ENCODE measurements at regions not wholly inside any gene's neighbourhood (a gene's known extent, or its start where the extent isn't known, plus 50 kb on each side); places are given as distances from the start of the nearest gene placed in this dataset.

DNA sequence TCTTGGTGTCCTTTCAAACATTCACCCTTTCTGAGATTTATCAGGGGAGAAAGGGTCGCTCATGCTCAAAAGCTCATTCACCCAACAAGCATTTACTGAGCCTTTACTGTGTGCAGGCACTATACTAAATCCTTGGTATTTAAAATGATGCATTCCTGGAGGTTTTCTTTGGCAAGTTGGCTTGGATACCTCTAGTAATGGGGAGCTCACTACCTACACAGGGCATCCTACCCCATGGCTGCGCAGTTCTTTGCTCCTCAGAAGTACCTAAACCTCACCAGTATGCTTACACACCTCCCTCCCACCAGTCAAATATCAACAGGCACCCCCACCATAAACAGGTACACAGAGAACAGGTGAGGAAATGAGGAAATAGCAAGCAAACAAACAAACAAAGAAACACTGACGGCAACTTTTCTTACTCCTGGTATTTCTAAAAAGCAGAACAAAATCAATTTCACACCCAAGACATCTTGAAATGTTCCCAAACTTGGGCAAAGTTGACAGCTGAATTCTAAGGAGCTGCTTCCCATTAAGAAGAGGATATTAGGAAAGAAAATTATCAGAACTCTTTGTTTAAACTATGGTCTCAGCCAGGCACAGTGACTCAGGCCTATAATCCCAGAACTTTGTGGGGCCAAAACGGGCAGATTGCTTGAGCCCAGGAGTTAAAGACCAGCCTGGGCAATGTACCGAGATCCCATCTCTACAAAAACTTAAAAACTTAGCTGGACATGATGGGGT is 104.8 kb downstream of the PSMG1 start:
- no peak for DNase-seq (ENCODE audit: low spot score)
- no peaks in the 10 kb centered on the region for H3K36me3 ChIP-seq
- H3K4me1 ChIP-seq (replicated peaks), result no peaks in the 10 kb centered on the region
- intact Hi-C loops (cut with DNase I), result no loop called here
- H3K27ac ChIP-seq, result no peak overlapping the region
- no peak overlapping the region for H3K4me3 ChIP-seq
- TF ChIP-seq, protein P1, sequence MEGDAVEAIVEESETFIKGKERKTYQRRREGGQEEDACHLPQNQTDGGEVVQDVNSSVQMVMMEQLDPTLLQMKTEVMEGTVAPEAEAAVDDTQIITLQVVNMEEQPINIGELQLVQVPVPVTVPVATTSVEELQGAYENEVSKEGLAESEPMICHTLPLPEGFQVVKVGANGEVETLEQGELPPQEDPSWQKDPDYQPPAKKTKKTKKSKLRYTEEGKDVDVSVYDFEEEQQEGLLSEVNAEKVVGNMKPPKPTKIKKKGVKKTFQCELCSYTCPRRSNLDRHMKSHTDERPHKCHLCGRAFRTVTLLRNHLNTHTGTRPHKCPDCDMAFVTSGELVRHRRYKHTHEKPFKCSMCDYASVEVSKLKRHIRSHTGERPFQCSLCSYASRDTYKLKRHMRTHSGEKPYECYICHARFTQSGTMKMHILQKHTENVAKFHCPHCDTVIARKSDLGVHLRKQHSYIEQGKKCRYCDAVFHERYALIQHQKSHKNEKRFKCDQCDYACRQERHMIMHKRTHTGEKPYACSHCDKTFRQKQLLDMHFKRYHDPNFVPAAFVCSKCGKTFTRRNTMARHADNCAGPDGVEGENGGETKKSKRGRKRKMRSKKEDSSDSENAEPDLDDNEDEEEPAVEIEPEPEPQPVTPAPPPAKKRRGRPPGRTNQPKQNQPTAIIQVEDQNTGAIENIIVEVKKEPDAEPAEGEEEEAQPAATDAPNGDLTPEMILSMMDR (IDR thresholded peaks at IDR 0.05), result no peak
- TF ChIP-seq POLR2A (IDR thresholded peaks at IDR 0.05), result no peak
- TF ChIP-seq POLR2AphosphoS5 (IDR thresholded peaks at IDR 0.05), result no peak
- no peaks in the 10 kb centered on the region for H3K27me3 ChIP-seq (replicated peaks; ENCODE audit: insufficient read depth)
- H3K9me3 ChIP-seq, result no peaks in the 10 kb centered on the region
- 87% methylated on average over 5 of the region's 5 CpGs for WGBS

- Histone ChIP-seq H3K27me3 (replicated peaks; ENCODE audit: insufficient read depth) (no peaks in the 10 kb centered on the region), H3K27ac (no peak overlapping the region), H3K9me3 (no peaks in the 10 kb centered on the region), H3K36me3 (no peaks in the 10 kb centered on the region), H3K4me1 (replicated peaks) (no peaks in the 10 kb centered on the region), H3K4me3 (no peak overlapping the region)
- DNase-seq (ENCODE audit: low spot score), result peak; percentile 31
- peak; percentile 59 for TF ChIP-seq POLR2AphosphoS5 (IDR thresholded peaks at IDR 0.05)
- TF ChIP-seq, protein P1 (IDR thresholded peaks at IDR 0.05), result no peak
- intact Hi-C loops (cut with DNase I), result no loop called here
- 33% methylated on average over 3 of the region's 3 CpGs for WGBS
Observed at GRCh38 chr21:39077876-39078275, 105.4 kb downstream of the PSMG1 start.

DNA sequence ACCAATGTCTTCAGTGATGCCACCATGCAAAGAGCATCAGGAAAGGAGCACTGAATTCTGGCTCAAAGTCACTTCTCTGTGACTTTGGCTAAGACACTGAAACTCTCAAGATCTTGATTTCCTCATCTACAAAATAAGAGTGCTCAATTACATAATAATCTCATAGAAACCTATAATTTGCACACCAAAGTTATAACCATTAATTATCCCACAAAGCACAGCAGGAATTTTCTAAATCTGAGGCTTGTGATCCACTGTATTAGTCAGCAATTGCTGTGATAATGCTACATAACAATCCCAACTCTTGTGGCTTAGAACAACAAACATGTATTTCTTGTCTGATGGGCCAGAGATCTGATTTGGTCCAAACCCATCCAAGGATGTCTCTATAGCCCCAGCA is 108.7 kb downstream of the PSMG1 start:
- Histone ChIP-seq H3K9me3 (no peaks in the 10 kb centered on the region), H3K36me3 (no peaks in the 10 kb centered on the region), H3K27me3 (replicated peaks; ENCODE audit: insufficient read depth) (no peaks in the 10 kb centered on the region), H3K4me3 (no peak overlapping the region), H3K27ac (no peak overlapping the region), H3K4me1 (replicated peaks) (no peaks in the 10 kb centered on the region)
- intact Hi-C loops (cut with DNase I), result no loop called here
- TF ChIP-seq POLR2A (IDR thresholded peaks at IDR 0.05), result no peak
- TF ChIP-seq, protein P1 (IDR thresholded peaks at IDR 0.05), result no peak
- no peak for TF ChIP-seq POLR2AphosphoS5 (IDR thresholded peaks at IDR 0.05)
- DNase-seq (ENCODE audit: low spot score), result no peak

DNA sequence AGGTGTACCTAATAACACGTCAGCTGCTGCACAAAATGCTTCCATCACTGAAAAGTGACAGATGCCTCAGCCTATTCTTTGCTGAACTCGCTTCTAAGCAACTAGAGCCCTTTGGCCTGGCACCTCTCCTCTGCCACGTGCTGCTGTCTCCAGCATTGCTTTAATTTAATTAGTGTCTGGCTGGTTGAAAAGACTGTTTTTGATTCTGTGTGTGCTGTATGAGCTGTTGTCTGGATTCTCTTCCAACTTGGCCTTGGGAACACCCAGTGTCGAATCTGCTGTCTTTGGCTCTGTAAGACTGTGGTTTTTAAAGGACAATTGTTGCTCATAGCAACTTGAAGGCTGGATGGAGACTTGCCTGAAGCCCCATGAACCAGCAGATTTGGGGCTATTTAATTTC is 109.5 kb downstream of the PSMG1 start:
- 46% methylated on average over 4 of the region's 4 CpGs for WGBS
- no peak for DNase-seq (ENCODE audit: low spot score)
- no peak overlapping the region for H3K27ac ChIP-seq
- H3K9me3 ChIP-seq, result no peaks in the 10 kb centered on the region
- H3K4me1 ChIP-seq (replicated peaks), result no peaks in the 10 kb centered on the region
- no peaks in the 10 kb centered on the region for H3K36me3 ChIP-seq
- H3K4me3 ChIP-seq, result no peak overlapping the region
- TF ChIP-seq, protein P1 (IDR thresholded peaks at IDR 0.05), result no peak
- TF ChIP-seq POLR2AphosphoS5 (IDR thresholded peaks at IDR 0.05), result no peak
- TF ChIP-seq POLR2A (IDR thresholded peaks at IDR 0.05), result no peak
- H3K27me3 ChIP-seq (replicated peaks; ENCODE audit: insufficient read depth), result no peaks in the 10 kb centered on the region
- intact Hi-C loops (cut with DNase I), result no loop called here

DNA sequence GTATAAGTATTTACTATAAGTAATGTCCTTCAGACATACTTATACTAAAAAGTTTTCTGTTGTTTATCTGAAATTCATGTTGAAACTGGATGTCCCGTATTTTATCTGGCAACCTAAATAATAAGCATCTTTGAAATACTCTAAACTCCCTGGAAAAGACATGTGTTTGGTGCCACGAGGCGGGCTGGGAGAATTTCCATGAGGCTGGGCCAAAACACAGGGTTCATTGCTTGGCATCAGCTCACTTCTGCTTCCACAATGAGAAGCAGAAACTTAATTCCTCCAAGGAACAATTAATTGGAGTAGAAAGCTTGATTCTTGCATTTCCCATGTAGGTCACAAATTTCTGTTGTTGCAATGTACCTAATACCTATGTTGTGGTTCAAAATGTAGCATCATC is 110.2 kb downstream of the PSMG1 start:
- Histone ChIP-seq H3K4me3 (no peak overlapping the region), H3K36me3 (no peaks in the 10 kb centered on the region), H3K4me1 (replicated peaks) (no peaks in the 10 kb centered on the region), H3K9me3 (no peaks in the 10 kb centered on the region), H3K27ac (no peak overlapping the region), H3K27me3 (replicated peaks; ENCODE audit: insufficient read depth) (no peaks in the 10 kb centered on the region)
- WGBS, result 29% methylated on average over 3 of the region's 3 CpGs
- DNase-seq (ENCODE audit: low spot score), result no peak
- no peak for TF ChIP-seq POLR2A (IDR thresholded peaks at IDR 0.05)
- TF ChIP-seq, protein P1 (IDR thresholded peaks at IDR 0.05), result no peak
- no peak for TF ChIP-seq POLR2AphosphoS5 (IDR thresholded peaks at IDR 0.05)
- intact Hi-C loops (cut with DNase I), result no loop called here

Data from prostate gland (tissue), 2 donors.